Ishikawa (cell line): ENCODE measurements at regions not wholly inside any gene's neighbourhood (a gene's known extent, or its start where the extent isn't known, plus 50 kb on each side); places are given as distances from the start of the nearest gene placed in this dataset.

Experiments used
- CEBPB ChIP-seq: IDR thresholded peaks from 2 replicates; pipeline ENCODE4 v1.6.1; 2012
- CREB1 ChIP-seq: IDR thresholded peaks from 2 replicates; pipeline ENCODE4 v1.6.1; 2012; ENCODE audit warnings: low read depth
- EGR1 ChIP-seq: IDR thresholded peaks from 2 replicates; pipeline ENCODE4 v1.6.1; 2012
- EP300 ChIP-seq: IDR thresholded peaks from 2 replicates; pipeline ENCODE4 v1.6.1; 2012; ENCODE audit warnings: borderline replicate concordance
- FOXM1 ChIP-seq: IDR thresholded peaks from 2 replicates; pipeline ENCODE4 v1.6.1; 2012; ENCODE audit warnings: low read depth, borderline replicate concordance
- NFIC ChIP-seq: IDR thresholded peaks from 2 replicates; pipeline ENCODE4 v1.6.1; 2012
- RAD21 ChIP-seq: IDR thresholded peaks from 2 replicates; pipeline ENCODE4 v1.6.1; 2012; ENCODE audit warnings: low read depth
- TAF1 ChIP-seq: IDR thresholded peaks from 2 replicates; pipeline ENCODE4 v1.6.1; 2012; ENCODE audit warnings: low read depth, mild to moderate bottlenecking
- TCF12 ChIP-seq: IDR thresholded peaks from 2 replicates; pipeline ENCODE4 v1.6.1; 2012; ENCODE audit warnings: low read depth
- TEAD4 ChIP-seq: IDR thresholded peaks from 2 replicates; pipeline ENCODE4 v1.6.1; 2012
- YY1 ChIP-seq: IDR thresholded peaks from 2 replicates; pipeline ENCODE4 v1.6.1; 2012; ENCODE audit warnings: low read depth
- ZBTB7A ChIP-seq: IDR thresholded peaks from 2 replicates; pipeline ENCODE4 v1.6.1; 2012; ENCODE audit warnings: low read depth
- TF ChIP-seq, protein P1 (sequence below): IDR thresholded peaks from 2 replicates; pipeline ENCODE4 v1.6.1; 2012
- TF ChIP-seq, protein P2 (sequence below): IDR thresholded peaks from 2 replicates; pipeline ENCODE4 v1.6.1; 2012
- TF ChIP-seq, protein P3 (sequence below): IDR thresholded peaks from 2 replicates; pipeline ENCODE4 v1.6.1; 2012; ENCODE audit warnings: low read depth, mild to moderate bottlenecking

DNA sequence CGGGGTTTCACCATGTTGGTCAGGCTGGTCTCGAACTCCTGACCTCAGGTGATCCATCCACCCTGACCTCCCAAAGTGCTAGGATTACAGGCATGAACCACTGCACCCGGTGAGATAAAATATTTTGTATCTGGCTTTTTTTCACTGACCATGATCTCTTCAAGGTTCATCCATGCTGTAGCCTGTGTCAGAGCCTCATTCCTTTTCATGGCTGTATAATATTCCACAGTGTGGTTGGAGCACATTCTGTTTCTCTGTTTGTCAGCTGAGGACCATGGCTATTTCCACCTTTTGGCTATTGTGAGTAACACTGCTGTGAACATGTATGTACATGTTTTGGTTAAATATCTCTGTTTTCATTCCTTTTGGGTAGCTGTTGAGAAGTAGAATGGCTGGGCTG, 169.2 kb downstream of the SHOX start:
- TF ChIP-seq TAF1 (no peak), EP300 (no peak), TCF12 (no peak), RAD21 (no peak), YY1 (no peak), FOXM1 (no peak)
- TF ChIP-seq, protein P1, sequence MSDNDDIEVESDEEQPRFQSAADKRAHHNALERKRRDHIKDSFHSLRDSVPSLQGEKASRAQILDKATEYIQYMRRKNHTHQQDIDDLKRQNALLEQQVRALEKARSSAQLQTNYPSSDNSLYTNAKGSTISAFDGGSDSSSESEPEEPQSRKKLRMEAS, result no peak

DNA sequence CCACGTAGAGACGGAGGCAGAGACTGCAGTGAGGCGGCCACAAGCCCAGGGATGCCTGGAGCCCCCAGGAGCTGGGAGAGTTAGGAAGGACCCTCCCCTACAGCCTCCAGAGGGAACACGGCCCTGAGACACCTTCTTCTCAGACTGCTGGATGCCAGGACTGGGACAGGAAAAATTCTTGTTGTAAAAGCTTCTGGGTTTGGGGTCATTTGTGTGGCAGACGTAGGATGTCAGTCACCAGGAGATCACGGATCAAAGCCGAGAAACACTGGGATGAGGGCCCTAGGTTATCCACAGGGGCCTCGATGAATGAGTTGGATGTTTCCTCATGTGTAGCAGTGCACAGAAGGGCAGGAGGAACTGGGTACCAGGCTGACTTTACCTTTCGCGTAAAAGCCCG, 163.7 kb downstream of the SHOX start:
- TF ChIP-seq, protein P1, result no peak
- no peak for TF ChIP-seq TAF1
- no peak for TF ChIP-seq TEAD4
- no peak for TF ChIP-seq NFIC
- TF ChIP-seq CEBPB, result no peak
- no peak for TF ChIP-seq TCF12

DNA sequence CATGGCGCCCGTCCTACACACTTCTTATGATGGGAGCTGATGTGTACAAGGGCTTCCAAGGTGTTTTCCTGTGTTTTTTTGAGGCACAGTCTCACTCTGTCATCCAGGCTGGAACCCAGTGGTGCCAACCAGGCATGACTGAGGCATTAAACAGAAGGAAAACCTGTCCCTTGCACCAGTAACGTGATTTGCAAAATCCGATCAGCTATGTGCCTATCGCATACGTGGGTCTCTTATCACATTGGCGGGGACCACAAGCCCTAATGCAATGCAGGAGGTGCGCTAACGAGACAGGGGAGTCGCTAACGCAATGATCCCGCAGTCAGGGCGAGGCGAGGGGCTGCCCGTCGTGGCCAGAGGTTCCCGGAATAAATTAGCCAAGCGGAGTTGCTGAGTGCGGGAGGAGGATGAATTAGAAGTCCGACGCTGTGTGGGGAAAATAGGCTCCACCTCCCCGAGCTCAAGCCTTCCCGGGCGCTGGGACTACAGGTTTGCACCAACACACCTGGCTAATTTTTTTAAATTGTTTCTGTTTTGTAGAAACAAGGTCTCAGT, 162.7 kb downstream of the SHOX start:
- TF ChIP-seq, protein P2, sequence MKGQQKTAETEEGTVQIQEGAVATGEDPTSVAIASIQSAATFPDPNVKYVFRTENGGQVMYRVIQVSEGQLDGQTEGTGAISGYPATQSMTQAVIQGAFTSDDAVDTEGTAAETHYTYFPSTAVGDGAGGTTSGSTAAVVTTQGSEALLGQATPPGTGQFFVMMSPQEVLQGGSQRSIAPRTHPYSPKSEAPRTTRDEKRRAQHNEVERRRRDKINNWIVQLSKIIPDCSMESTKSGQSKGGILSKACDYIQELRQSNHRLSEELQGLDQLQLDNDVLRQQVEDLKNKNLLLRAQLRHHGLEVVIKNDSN, result no peak
- TF ChIP-seq TCF12, result no peak
- no peak for TF ChIP-seq CREB1
- TF ChIP-seq CEBPB, result no peak
- TF ChIP-seq, protein P1, result no peak
- TF ChIP-seq RAD21, result no peak
- no peak for TF ChIP-seq NFIC
- no peak for TF ChIP-seq EP300
- TF ChIP-seq TEAD4, result no peak

DNA sequence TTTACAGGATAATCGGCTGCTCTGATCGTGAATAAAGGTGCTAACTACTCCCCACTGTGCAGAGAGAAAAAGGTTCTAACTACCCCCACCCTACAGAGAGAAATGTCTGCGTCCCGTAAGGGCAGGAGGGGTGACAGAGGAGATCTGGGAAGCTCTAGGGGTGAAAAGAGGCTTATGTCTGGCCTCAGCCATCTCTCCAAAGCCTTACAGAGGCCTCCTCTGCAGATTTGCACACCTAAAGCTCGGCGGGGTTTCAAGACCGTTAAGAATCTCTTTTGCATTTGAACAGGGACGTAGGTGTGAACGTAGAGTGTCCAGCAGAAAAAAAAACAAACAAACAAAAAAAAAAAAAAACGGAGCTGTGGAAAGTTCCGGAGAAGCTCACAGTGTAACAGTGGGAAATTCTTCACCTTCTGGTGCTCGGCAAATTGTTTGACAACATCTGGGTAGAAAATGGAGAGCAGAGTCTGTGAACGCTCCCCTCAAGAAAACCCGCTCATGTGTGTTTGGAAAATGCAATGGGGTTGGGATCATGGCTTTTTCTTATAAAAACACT, 161.0 kb downstream of the SHOX start:
- no peak for TF ChIP-seq FOXM1
- TF ChIP-seq TEAD4, result no peak
- TF ChIP-seq CEBPB, result no peak
- no peak for TF ChIP-seq EGR1
- no peak for TF ChIP-seq CREB1
- no peak for TF ChIP-seq RAD21
- TF ChIP-seq, protein P2, result no peak
- no peak for TF ChIP-seq TAF1
- TF ChIP-seq NFIC, result no peak
- TF ChIP-seq, protein P1, result no peak
- TF ChIP-seq, protein P3, sequence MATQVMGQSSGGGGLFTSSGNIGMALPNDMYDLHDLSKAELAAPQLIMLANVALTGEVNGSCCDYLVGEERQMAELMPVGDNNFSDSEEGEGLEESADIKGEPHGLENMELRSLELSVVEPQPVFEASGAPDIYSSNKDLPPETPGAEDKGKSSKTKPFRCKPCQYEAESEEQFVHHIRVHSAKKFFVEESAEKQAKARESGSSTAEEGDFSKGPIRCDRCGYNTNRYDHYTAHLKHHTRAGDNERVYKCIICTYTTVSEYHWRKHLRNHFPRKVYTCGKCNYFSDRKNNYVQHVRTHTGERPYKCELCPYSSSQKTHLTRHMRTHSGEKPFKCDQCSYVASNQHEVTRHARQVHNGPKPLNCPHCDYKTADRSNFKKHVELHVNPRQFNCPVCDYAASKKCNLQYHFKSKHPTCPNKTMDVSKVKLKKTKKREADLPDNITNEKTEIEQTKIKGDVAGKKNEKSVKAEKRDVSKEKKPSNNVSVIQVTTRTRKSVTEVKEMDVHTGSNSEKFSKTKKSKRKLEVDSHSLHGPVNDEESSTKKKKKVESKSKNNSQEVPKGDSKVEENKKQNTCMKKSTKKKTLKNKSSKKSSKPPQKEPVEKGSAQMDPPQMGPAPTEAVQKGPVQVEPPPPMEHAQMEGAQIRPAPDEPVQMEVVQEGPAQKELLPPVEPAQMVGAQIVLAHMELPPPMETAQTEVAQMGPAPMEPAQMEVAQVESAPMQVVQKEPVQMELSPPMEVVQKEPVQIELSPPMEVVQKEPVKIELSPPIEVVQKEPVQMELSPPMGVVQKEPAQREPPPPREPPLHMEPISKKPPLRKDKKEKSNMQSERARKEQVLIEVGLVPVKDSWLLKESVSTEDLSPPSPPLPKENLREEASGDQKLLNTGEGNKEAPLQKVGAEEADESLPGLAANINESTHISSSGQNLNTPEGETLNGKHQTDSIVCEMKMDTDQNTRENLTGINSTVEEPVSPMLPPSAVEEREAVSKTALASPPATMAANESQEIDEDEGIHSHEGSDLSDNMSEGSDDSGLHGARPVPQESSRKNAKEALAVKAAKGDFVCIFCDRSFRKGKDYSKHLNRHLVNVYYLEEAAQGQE, result no peak
- TF ChIP-seq EP300, result no peak

DNA sequence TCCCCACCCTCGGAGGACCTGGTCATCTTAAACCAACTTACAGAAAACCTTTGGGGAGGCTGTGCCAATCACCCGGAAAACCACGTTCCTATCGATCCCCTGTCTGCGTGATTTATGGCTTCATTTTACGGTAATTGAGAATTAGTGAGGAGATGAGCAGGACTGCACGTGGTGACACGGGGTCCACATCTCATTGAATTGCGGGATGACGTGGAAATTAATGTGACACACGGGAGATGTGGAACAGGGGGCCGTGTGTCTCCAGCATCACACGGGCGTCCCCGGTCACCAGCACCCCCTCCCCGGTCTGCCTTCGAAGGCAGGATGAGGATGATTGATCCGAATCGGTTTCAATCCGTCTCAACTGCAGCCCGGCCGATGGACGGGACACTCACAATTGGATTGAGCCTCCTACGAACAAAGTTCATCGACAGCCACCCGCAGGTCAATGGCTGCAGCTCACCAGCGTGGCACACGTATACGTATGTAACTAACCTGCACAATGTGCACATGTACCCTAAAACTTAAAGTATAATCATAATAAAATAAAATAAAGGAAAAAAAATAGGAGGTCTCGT, 160.3 kb downstream of the SHOX start:
- TF ChIP-seq NFIC, result no peak
- TF ChIP-seq ZBTB7A, result no peak
- no peak for TF ChIP-seq FOXM1
- no peak for TF ChIP-seq EGR1
- no peak for TF ChIP-seq YY1
- no peak for TF ChIP-seq TEAD4
- TF ChIP-seq, protein P3, result no peak

DNA sequence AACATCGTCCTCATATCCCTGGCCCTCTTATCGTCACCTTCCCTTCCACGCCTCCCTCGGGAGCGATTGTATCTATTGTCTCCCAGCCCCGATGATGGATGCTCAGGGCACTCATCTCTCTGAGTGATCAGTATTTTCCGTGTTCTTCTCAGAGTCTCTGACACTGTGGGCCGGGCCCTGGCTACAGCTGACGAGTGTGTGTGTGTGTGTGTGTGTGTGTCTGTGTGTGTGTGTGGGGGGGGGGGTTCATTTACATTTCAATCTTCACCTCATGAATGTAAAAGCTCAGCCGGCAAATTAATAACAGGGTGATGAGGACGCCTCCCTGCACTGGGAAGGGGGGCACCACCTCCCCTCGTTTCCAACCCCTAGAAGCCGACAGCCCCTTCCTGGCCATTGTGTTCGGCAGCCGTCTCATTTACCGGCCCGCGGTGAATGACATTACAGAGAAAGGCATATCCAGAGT, 159.5 kb downstream of the SHOX start:
- TF ChIP-seq, protein P3, result no peak
- TF ChIP-seq NFIC, result no peak
- no peak for TF ChIP-seq EGR1
- TF ChIP-seq FOXM1, result no peak
- TF ChIP-seq, protein P2, result no peak
- no peak for TF ChIP-seq TAF1
- no peak for TF ChIP-seq RAD21
- TF ChIP-seq TCF12, result no peak
- no peak for TF ChIP-seq CREB1
- TF ChIP-seq TEAD4, result no peak
- TF ChIP-seq CEBPB, result no peak
